DMS79 treated with DMSO at 0.1 percent for 48 hours (cell line): ENCODE measurements at regions not wholly inside any gene's neighbourhood (a gene's known extent, or its start where the extent isn't known, plus 50 kb on each side); places are given as distances from the start of the nearest gene placed in this dataset.

Experiments
- DNase-seq: peaks from one replicate; lab custom pipeline; 2025; lab: John Stamatoyannopoulos, UW

DNA sequence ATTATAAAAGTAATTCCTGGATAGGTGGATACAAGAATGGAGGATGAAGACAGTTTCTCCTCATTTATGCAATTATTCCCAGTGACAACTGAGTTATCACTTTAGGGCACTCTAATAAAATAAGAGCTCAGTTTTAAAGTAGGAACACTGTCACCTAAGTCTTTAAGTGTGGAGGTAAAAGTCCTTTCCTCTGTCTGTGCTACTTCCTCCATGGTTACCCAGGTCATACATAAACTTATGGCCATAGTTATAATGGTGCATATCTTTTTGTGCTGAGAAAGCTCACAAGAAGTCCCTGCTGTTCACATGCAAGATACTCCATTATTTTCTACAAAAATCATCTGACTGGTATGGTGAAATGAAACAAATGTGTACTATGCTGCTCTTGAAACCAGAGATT lies 1093.6 kb downstream of the IGSF11 start:
- DNase-seq, result no peak

DNA sequence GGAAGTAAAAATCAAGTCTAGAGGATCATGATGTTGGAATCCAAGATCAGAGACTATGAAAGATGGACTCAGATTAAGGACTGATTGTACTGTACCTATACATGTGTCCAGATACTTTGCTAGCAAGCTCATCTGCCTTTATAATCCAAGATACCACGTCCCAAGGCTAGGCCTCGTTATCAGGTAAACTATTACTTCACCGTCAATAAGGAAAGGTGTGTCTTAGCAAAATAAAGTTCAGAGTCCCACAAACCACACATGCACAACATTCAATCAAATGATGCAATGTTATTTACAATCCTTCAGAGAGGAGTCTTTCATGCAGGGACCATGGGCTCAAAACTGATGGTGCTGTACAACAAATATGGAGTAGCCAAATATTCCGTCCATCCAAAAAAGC lies 1092.9 kb downstream of the IGSF11 start:
- DNase-seq, result no peak

DNA sequence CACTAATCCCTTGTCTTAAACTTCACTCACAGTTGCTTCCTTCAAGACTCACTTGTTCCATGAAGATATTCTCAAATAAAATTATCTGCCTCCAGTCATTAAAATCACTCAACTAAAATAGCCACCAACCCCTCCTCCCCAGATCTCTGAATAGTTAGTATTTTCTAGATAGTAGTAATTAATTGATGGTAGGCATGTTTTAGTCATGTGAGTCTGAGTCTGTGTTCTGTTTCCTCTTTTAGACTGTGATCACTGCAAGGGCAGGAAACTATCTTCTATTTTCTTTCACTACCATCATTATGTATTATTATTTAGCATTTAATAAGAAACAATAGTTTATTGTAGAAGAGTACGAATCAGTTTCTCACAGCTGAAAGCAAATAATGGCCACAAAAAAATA lies 1080.5 kb downstream of the IGSF11 start:
- no peak for DNase-seq

DNA sequence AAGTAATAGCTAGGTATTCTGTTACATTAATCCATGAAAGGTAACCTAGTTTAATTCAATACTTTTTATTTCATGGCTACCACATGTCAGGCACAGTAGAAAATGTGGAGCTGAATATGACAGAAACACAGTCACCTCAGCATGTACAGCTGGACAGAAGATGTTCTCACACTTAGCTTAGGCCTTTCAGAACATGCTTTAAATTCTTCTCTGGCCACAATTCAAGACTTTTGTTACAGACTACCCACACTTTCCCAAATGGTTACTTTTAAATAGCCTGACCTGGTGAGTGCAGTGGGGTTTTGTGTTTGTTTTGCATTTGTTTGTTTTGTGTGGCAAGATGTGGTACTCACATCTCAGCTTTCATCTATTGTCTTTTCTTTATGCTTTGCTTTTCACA lies 1079.5 kb downstream of the IGSF11 start:
- peak; percentile 42 for DNase-seq

DNA sequence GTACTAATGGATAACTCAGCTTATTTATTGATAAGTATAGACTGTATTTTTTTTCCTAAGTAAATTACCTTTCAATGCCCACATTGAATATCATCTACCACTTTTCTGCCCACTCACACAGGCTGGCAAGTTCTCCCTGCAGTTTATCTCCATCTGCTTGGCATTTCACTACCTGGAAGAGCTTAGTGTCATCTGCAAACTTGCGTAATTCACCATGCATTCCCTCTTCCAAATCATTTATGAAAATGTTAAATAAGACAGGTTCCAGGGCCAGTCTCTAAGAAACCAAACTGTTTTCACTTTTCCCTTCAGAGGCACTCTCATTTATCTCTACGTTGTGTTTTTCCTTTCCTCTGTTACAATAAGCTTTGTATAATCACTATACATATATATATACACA lies 1076.6 kb downstream of the IGSF11 start:
- no peak for DNase-seq

DNA sequence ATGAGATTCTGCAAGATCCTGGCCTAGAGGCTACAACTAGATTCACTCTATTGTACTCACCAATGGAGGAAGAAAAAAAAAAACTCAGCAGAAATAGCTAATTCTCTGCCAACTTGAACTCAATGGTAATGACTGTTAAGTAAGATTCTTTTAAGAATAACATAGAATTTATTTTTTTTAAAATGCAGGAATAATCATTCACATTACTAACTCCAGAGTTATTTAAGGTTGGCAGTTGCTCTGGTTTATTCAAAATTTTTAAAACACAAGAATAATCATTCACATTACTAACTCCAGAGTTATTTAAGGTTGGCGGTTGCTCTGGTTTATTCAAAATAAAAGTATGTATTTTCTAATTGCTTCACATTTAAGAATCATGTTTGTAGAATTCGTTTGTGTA lies 1071.9 kb downstream of the IGSF11 start:
- DNase-seq, result no peak

DNA sequence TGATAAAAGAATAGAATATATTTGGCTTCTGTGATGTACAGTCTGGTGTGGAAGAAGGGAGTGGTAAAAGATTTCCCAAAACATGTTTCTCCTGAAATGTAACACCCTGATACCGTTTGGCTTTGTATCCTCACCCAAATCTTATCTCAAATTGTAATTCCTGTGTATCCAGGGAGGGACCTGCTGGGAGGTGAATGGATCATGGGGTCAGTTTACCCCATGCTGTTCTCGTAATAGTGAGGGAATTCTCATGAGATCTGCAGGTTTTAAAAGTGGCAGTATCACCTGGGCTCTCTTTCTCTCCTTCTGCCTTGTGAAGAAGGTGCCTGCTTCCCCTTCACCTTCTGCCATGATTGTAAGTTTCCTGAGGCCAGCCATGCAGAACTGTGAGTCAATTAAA lies 1070.8 kb downstream of the IGSF11 start:
- no peak for DNase-seq

DNA sequence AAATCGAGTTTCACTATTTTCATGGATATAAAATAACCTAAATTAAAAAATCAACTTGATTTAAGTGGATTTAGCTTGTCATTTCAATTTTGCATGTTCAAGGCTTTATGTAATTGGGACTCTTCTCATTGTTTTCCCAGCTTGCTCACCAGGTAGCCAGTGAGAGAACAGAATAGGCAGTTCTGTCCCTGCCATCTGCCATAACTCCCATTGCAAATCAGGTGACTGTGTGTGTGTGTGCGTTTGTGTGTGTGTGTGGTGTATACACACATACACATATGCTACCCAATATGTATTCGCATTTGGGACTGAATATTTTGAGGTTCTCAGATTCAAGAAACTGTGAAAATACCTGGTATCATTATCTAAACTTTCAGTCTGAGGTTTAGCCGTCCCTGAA lies 1069.8 kb downstream of the IGSF11 start:
- DNase-seq, result no peak

DNA sequence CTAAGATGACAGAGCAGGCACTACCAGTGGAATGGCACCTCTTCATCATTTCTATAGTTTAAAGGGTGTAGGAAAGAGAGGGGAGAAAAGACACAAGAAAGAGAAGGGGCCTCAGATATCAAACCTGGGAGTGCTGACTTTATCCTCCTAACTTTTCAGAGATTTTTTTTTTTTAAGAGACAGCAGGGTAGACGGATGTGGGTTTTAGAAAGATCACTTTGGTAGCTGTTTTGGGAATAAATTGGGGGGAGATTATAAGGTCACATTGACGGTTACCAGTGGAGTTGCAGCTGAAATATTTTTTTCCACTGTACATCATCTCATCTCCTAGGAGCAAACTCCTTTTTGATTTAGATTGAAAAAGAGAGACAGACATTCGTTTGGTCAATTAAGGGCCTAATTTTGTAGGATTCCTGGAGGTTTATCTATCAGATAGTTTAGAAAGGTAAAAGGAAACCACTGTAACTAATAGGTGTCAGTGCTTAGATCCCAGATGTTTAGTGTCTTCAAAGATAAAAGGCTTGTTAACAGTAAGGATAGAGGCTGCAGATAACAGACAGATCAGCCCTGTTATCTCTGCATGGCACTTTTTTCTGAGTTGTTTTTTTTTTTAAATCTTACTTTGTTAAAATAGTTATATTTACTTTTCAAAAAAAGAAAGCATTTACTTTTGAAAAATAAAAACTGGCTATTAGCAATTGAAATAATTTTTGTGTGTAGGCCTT lies 1057.0 kb downstream of the IGSF11 start:
- DNase-seq, result no peak

DNA sequence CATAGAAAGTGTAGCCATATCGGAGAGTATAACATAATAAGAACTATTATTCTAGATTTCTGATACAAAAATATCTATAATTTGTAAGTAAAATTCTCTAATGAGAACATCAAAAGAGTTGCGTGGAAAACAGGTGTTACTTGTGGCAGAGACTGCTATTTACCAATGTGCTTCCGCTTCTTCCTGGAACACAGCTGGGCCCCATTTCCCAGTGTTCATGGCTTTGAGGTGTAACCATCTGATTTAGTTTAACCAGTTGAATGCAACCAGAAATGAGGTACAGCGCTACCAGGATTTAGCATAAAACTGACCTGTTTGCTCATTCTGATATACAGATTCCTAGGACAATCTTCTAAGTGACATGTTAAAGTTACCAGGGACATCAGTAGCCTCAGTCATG lies 1055.2 kb downstream of the IGSF11 start:
- DNase-seq, result no peak

DNA sequence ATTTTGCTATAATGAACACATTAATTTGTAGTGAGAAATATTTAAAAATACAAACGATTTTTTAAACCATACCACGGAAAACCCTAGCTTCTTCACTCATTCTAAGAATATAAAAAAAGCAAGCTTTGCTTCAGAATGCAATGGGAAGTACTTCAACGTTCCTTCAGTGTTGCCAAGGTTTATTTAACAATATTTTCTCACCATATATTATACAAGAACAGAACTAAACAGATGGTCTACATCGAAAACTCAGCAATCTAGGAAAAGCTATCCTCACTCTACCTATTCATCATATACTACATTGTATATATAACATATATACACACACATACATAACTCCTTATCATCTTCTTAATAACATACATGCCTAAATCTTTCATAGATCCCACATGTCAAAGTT lies 1047.4 kb downstream of the IGSF11 start:
- DNase-seq, result no peak

DNA sequence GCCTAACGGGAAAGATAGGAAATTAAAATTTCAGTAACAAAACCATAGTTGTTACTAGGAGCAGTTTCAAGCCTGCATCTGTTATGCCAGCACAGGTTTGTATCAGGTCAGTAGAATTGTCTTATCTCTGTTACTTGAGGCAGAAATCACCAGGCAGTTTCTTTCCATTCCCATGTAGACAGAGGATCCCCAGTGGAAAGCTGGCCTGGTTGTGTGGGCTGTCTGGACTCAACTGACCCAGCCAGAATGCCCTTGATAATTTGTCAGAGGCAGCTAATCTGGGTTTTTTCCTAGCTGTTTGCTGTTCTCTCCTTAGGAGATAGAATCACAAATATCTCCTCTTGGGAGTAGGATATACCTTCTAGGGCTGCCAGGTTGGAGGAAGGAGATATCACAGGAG lies 1044.7 kb downstream of the IGSF11 start:
- no peak for DNase-seq

DNA sequence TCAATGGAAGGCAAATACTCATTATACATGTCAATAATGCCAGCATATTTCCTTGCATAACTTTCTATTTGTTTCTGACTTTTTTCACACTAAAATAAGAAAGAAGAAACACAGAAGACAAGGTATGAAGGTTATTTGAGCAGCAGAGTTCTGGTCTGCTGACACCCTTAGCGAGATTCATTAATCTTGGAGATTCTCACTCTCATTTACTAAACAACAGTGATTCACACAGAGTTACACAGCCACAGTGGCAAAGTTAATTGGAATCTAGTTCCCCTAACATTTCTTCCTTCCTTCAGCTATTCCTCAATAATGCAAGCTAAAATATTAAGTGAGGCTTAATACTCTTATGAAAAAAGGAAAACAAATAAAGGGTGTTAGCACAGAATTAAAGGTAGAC lies 1044.0 kb downstream of the IGSF11 start:
- DNase-seq, result no peak

DNA sequence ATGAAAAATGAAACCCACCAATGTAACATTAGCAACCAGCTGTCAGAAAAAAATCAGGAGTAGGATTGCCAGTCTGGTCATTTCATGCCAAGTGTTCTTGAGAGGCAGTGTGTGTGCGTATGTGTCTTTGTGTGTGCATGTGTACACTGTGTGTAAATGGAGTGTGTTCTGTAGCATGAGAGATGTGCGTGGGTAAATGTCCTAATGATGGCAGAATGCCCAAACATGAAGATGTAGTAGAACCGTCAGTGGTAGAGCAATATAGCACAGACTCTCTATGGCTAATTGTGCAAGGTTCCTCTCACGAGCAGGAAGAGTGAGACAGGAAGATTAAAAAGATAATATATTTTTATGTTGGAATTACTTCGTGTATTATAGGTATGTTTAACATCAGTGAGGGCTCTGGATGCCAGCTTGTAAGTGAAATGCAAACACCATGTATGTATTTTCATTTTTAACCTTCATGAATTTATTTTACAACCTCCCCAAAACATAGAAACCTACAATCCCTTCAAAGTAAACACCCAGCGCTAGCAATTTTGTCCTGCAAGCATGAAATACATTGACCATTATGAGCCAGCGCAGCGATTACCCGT lies 1038.7 kb downstream of the IGSF11 start:
- DNase-seq, result peak; percentile 62

DNA sequence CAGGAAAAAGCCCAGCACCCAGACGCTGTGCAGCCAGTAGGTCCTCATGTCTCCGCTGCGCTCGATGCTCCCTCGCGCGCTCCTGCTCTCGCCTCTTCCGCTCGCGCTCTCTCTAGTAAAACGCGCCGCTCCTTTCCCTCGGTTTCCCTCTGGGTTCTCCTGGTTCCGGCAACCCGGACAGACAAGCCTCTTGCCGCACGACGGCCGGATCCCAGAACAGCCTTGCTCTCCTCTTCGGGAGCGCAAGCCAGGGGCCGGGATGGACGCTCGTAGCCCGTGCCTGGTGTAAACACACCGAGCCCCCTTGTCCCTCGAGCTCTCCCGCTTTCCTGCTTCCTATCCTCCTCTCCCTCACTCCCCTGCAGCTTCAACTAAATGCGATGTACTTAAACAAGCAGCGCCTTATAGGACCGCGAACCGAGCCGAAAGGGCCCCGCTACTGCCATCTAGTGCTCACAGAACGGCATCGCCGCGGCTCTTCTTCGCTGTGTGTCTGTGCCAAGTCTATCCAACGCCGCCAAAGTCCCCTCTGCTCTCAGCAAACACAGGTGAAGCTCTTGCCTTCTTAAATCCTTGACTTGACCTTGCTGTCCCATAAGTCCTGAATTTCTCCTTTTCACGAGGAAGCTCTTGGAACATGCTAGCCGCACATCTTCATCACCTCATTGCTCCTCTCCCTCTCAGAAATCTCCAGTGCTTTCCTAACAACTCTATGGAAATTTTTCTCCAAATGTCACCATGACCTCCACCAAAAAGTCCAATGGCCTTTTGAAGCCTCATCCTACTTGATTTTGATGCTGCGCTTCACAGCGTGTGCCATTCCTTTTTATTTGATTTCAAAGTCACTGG lies 1037.2 kb downstream of the IGSF11 start:
- peak; percentile 96 for DNase-seq

DNA sequence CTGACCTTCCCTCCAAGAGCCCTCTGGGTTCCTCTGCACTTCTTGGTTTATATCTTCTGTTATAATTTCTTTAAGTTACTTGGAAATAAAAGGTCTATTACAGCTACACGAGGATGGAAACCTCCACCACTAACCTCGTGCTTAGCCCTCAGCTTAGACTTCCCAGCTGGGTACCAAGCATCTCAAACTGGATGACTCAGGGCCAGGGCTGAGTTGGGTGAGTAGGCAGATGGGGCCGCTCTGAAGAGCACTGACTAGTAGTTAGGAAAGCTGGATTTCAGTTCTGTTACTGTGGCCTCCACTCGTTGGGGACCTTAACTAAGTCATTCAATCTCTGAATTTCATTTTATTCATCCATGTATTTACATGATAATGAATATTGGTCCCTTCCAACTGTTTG lies 1036.6 kb downstream of the IGSF11 start:
- no peak for DNase-seq

DNA sequence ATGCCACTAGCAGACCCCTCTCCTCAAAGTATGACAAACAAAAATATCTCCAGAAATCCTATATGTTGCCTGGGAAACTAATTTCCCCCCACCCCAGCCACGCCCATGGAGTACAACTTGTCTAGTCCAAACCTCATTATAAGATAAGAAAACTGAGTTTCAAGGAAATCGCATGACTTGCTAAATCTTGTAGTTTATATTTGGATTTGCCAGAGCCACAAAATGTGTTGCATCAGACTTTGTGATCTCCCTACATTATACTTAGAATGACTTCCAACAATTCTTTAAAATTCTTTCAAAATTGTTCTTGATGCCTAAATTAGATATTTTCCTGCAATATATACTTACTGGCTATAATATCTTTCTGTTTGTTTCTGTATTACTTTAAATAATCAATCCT lies 1034.4 kb downstream of the IGSF11 start:
- DNase-seq, result no peak

DNA sequence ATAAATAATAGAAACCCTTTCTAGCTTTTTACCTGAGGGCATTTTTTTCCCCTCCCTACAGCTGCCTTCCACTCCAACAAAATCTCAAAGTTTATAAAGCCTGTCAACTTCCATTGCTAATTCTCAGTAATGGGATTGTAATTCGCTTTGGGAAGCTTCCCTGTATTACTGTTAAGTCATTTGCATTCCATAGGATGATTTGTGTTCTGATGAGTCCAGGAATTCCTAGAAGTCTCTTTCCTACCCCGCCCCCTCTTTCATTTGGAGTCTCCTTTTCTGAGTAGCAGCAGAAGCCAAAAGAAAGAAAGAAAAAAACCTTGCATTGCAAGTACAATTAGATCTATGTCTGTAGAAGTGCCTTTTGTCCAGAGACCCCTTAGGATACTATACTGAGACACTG lies 1033.3 kb downstream of the IGSF11 start:
- DNase-seq, result no peak

DNA sequence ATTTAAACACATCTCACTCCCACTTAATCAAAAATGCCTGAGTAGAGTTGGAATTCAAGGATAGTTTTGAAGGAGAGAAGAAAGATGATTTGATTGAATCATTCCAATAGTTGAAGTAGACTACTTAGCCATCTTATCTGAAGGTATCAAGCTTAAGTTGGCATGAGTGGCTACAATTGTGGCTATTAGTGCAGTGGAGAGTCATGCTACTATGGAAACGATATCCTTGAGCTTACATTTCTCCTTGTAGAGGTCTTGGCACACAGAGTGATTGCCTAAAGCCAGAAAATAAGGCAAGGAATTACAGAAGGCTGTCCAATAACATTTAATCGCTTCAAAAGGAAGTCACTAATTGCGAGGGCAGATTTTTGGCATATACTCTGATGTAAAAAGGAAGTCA lies 1022.7 kb downstream of the IGSF11 start:
- peak; percentile 99 for DNase-seq

DNA sequence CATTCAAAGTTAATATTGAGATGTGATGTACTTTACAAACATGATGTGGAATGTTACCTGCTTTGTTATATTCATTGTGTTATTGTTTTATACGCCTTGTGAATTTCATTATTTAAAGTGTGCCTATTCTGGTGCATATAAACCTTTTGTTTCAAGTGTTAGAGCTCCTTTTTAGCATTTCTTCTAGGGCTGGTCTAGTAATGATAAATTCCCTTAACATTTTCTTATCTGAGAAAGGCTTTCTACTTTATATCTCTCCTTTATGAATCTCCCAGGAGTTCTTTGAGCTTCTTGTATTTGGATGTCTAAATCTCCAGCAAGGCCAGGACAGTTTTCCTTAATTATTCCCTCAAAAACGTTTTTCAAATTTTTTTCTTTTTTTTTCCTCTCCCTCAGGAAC lies 1005.6 kb downstream of the IGSF11 start:
- no peak for DNase-seq

DNA sequence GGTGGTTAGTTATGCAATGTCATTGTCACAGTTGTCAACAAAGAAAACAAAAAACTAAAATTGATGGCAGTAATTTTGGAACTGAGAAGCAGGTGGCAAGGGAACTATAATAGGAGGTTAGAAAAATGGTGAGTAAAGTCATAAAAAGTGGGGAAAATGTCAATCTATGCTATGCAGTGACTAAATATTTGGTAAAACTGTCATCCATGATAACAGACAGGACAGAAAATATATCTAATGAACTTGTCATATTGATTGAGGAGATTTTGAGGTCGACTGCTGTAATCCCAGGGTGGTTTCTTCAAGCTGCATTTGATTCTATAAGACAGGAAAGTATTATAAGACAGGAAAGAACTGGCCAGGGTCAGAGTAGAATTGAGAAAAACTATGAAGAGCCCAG lies 998.4 kb downstream of the IGSF11 start:
- no peak for DNase-seq

DNA sequence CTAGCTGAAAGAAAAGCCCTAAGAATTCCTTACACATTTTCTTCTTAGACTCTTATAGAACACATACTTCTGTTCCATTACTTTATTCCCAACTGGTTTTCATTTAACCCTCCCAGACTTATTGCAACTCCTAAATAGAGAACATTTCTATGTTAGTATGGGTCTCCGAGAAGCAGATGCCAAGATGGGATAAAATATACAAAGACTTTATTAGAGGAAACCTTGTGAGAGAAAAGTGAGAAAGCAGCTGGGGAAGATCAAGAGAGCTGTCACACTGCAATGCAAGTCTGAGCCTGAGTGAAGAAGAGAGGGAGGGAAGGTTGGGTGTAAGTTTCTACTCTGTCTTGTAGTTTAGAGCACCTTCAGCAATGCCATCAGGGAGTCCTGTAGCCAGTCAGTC lies 979.3 kb downstream of the IGSF11 start:
- no peak for DNase-seq

DNA sequence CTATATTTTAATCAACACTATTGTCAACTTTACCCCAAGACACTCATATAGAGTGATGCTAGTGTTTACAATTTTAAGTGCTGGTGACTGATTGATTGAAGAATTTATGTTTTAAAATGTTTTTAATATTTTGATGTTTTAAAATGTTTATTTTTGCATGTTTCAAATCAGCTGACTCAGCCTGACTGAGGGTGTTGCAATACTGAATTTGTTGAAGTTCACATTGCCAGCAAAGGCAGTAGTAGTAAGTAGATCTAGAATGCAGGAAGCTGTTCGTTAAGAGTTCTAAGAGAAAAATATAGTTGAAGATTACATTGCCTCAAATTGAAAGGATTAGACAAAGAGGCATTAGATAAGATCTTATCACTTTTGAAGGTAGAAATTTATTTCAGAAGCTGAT lies 977.6 kb downstream of the IGSF11 start:
- no peak for DNase-seq
